Fibroblast of upper back skin (primary cell): ENCODE measurements at regions not wholly inside any gene's neighbourhood (a gene's known extent, or its start where the extent isn't known, plus 50 kb on each side); places are given as distances from the start of the nearest gene placed in this dataset.
A peak's percentile ranks its signal among the peaks of the same experiment; 100 is the strongest.
"Not testable (repeated sequence)": the region's sequence is repeated elsewhere in the genome, so short reads cannot be mapped to it uniquely, and the experiment has no call there.

Experiments
- DNase-seq: peaks from one replicate; pipeline ENCODE4 v3.0.0-alpha.2; 2013

- DNase-seq: no peak
Measured at GRCh38 chr2:129831018-129831417, 148.4 kb upstream of the RAB6C start.

DNA sequence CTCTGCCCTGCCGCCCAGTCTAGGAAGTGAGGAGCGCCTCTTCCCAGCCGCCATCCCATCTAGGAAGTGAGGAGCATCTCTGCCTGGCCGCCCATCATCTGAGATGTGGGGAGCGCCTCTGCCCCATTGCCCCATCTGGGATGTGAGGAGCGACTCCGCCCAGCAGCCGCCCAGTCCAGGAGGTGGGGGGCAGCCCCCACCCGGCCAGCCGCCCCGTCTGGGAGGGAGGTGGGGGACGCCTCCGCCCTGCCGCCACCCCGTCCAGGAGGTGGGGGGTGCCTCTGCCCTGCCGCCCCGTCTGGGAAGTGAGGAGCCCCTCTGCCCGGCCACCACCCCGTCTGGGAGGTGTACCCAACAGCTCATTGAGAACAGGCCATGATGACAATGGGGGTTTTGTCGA lies 146.0 kb upstream of the RAB6C start:
- DNase-seq: not testable (repeated sequence)

- DNase-seq: no peak
Measured at GRCh38 chr2:129847043-129847442, 132.4 kb upstream of the RAB6C start.

GRCh38 chr2:129849559-129850160 lies 129.8 kb upstream of the RAB6C start:
- peak; percentile 78 for DNase-seq

- DNase-seq: no peak
Measured at GRCh38 chr2:129857200-129857599, 122.3 kb upstream of the RAB6C start.

DNA sequence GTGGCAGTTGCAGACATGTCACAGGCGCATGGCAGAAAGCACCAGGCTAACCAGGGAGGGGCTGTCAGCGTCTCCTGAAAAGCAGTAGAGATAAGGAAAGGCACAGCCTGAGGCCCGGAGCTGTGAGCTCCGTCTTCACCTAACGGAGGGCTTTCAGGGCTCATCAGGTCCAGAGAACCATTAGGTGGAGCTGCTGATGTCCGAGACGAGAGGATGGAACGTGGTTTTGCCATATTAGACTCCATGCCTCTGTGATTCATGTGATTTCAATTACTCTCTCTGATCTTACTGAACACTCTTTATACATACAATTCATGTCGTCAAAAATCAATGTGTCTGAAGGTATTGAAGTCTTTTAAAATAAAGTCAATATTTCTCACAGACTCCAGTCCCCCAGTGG lies 120.3 kb upstream of the RAB6C start:
- DNase-seq: no peak

GRCh38 chr2:129860088-129860487 lies 119.4 kb upstream of the RAB6C start:
- no peak for DNase-seq

GRCh38 chr2:129861666-129862288 lies 117.7 kb upstream of the RAB6C start:
- no peak for DNase-seq

GRCh38 chr2:129862668-129863067 lies 116.8 kb upstream of the RAB6C start:
- DNase-seq: no peak

DNA sequence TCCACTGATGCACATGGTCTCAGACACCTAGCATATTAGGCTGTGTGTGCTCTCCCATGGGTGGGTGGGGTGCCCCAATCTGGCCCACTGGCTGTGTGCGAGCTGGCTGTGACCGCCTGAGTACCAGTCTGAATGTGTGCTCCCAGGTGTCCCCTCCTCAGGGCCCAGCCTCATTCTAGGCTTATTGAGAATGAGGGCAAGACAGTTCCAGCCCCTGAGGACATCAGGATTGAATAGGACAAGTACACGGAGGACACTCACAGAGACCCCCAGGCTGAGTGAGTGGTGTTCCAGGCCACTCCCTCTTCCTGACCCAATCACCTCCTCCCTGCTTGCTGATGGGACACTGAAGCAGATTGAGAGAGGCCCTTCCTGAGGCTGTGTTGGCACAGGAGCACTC lies 116.1 kb upstream of the RAB6C start:
- DNase-seq: no peak

GRCh38 chr2:129864719-129865118 lies 114.7 kb upstream of the RAB6C start:
- DNase-seq: no peak

DNA sequence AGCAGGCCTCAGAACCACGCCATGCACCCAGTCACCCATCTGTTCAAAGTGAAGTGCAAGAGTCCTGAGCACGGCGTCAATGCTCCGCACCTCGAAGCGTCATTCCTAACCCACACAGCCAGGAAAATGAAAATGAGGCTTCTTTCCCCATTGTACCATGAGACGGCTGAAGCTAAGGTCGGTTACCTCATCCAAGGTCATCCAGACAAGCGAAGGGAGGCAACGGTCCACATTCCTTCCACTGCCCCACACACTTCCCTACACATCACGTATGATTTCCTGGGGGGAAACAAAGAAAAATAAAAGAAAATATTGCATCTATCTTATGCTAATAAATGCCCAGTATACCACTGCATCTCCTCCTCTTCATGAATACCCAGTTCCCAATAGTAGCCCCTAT lies 113.5 kb upstream of the RAB6C start:
- no peak for DNase-seq

GRCh38 chr2:129866391-129866790 lies 113.1 kb upstream of the RAB6C start:
- DNase-seq: no peak

GRCh38 chr2:129868151-129868550 lies 111.3 kb upstream of the RAB6C start:
- no peak for DNase-seq

- DNase-seq: no peak
Measured at GRCh38 chr2:129870685-129871241, 108.7 kb upstream of the RAB6C start.

GRCh38 chr2:129872446-129872845 lies 107.0 kb upstream of the RAB6C start:
- no peak for DNase-seq

DNA sequence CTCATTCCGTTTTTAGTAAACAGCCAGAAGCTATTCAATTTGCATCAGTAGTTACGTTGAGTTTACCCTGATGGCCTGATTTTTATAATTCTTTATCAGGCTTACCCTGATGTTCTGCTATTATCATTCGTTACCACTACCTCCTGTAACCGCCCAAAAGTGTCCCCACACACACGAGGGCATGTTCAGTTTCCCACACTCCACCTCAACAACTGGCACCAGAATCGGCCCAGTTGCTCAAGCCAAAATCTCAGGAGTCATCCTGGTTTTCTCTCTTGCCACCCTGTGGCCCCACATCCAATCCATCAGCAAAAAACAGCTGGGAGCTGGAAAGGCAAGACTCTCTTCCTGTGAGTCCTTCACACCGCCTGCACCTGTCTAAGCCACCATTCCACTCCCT lies 102.9 kb upstream of the RAB6C start:
- DNase-seq: no peak

DNA sequence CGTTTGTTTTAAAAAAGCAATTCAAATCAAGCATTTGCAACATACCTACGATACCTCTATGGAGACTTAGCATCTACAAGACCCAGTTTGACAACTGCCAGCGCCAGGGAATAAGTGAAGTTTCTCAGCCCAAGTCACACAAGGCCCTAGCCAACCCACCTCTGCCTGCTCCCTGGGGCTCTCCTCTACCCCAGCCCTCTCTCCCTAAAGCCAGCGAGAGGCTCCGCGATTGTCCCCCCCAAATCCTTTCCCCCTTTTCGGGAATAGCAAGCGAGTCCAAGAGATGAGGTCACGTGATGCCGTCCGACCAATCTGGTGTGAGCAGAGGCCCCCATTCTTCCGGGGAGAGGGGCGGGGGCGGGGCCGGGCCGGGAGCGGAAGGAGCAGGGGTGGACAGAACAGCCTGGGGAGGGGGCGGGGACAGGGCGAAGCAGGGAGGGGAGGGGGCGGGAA lies 102.2 kb upstream of the RAB6C start:
- peak; percentile 92 for DNase-seq

- DNase-seq: peak; percentile 66
Measured at GRCh38 chr2:129877795-129878775, 101.4 kb upstream of the RAB6C start.

DNA sequence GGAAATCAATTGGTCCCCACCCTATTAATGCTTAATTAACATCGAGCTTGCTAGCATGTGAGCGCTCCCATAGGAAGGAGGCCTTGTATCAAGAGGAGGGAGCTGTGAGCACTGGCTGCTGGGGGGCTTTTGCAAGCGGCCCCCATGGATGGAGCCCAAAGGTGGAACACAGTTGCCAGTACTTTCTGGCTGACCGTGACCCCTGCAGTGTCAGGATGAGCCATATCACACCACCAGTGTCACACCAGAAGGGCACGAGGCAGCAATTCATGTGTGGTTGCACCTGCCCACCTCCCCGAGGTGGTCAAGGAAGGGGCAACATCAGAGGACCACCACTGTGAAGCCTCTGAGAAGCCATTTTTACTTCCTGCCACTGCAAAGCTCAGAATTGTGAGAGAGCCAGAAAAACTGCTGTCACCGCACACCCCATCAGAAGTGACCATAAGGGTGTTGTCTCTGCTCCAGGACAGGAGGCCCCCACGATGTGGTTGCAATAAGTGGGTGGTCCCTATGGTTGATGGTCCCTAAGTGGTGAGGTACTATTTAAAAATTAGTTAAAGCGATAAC lies 99.8 kb upstream of the RAB6C start:
- no peak for DNase-seq

- DNase-seq: no peak
Measured at GRCh38 chr2:129880309-129880708, 99.2 kb upstream of the RAB6C start.

GRCh38 chr2:129880971-129881370 lies 98.5 kb upstream of the RAB6C start:
- DNase-seq: no peak

GRCh38 chr2:129881786-129882396 lies 97.6 kb upstream of the RAB6C start:
- no peak for DNase-seq
